ENCODE measurements at regions not wholly inside any gene's neighbourhood (a gene's known extent, or its start where the extent isn't known, plus 50 kb on each side); places are given as distances from the start of the nearest gene placed in this dataset.

- no peak for DNase-seq
Measured at GRCh38 chr2:120428748-120429147, 82.8 kb downstream of the INHBB start.

GRCh38 chr2:120429586-120430500 is 83.9 kb downstream of the INHBB start:
- peak; percentile 12 for DNase-seq

GRCh38 chr2:120430501-120430830 is 84.5 kb downstream of the INHBB start:
- DNase-seq = no peak

- DNase-seq = no peak
Measured at GRCh38 chr2:120430957-120431356, 85.0 kb downstream of the INHBB start.

- no peak for DNase-seq
Measured at GRCh38 chr2:120431386-120432292, 85.7 kb downstream of the INHBB start.

GRCh38 chr2:120432293-120432975 is 86.5 kb downstream of the INHBB start:
- DNase-seq = no peak

- no peak for DNase-seq
Measured at GRCh38 chr2:120432976-120433815, 87.3 kb downstream of the INHBB start.

GRCh38 chr2:120433816-120434290 is 87.9 kb downstream of the INHBB start:
- DNase-seq = no peak

GRCh38 chr2:120434492-120435308 is 88.8 kb downstream of the INHBB start:
- no peak for DNase-seq

- DNase-seq = no peak
Measured at GRCh38 chr2:120435671-120436459, 89.9 kb downstream of the INHBB start.

- no peak for DNase-seq
Measured at GRCh38 chr2:120436460-120436739, 90.5 kb downstream of the INHBB start.

- DNase-seq = no peak
Measured at GRCh38 chr2:120436885-120437603, 91.1 kb downstream of the INHBB start.

GRCh38 chr2:120437604-120438000 is 91.7 kb downstream of the INHBB start:
- DNase-seq = no peak

- no peak for DNase-seq
Measured at GRCh38 chr2:120438301-120439066, 92.5 kb downstream of the INHBB start.

GRCh38 chr2:120439067-120439368 is 93.1 kb downstream of the INHBB start:
- DNase-seq = no peak

- no peak for DNase-seq
Measured at GRCh38 chr2:120439637-120440384, 93.9 kb downstream of the INHBB start.

GRCh38 chr2:120440521-120441350 is 94.8 kb downstream of the INHBB start:
- no peak for DNase-seq

GRCh38 chr2:120441351-120441700 is 95.4 kb downstream of the INHBB start:
- DNase-seq = no peak
